Common myeloid progenitor, CD34-positive (primary cell): ENCODE measurements at regions not wholly inside any gene's neighbourhood (a gene's known extent, or its start where the extent isn't known, plus 50 kb on each side); places are given as distances from the start of the nearest gene placed in this dataset.

Experiments
- CTCF ChIA-PET: fragments of 350-600 bp; sonication (Branson Sonifier 250); formaldehyde crosslinking; loops from one replicate; lab custom pipeline; 2021; ENCODE audit warnings: antibody characterized with exemption; lab: Charles Lee
- POLR2A ChIA-PET: fragments of 350-600 bp; sonication (Branson Sonifier 250); formaldehyde crosslinking; loops from one replicate; lab custom pipeline; 2021; ENCODE audit warnings: antibody characterized with exemption; lab: Charles Lee
- DNase-seq, 3 donors: peaks; one replicate each; pipeline versions ENCODE4 v3.0.0 to v3.0.0-alpha.2; 2013
- H3K27ac ChIP-seq, 2 experiments: 1 replicate in 1 of 2; 2 replicates in 1 of 2; pipeline ENCODE4 v1.7.0; 2013; ENCODE audit warnings: inconsistent platforms in 2 of 2, low read length in 2 of 2, mild to moderate bottlenecking in 2 of 2, low read depth in 1 of 2, moderate library complexity in 1 of 2; ENCODE audit not compliant: severe bottlenecking in 2 of 2, insufficient read depth in 1 of 2, poor library complexity in 1 of 2
- H3K27me3 ChIP-seq, 5 experiments: replicated peaks in 2 of 5; 1 replicate in 3 of 5; 2 replicates in 2 of 5; pipeline versions ENCODE4 v1.6.1 to v1.7.0; 2013; ENCODE audit warnings: low read length in 4 of 5, mild to moderate bottlenecking in 2 of 5, moderate library complexity in 2 of 5, inconsistent platforms in 1 of 5; ENCODE audit not compliant: insufficient read depth in 5 of 5, control insufficient read depth in 4 of 5
- H3K36me3 ChIP-seq, 4 experiments: 1 replicate in 2 of 4; 2 replicates in 2 of 4; pipeline versions ENCODE4 v1.6.1 to v1.7.0; 2013; ENCODE audit warnings: low read length in 3 of 4, control low read depth in 1 of 4, mild to moderate bottlenecking in 1 of 4; ENCODE audit not compliant: control insufficient read depth in 4 of 4, insufficient read depth in 4 of 4
- H3K4me1 ChIP-seq, 4 experiments: 1 replicate in 3 of 4; 2 replicates in 1 of 4; pipeline versions ENCODE4 v1.6.1 to v1.7.1; 2013; ENCODE audit warnings: low read length in 3 of 4, mild to moderate bottlenecking in 3 of 4, control low read depth in 1 of 4, inconsistent platforms in 1 of 4, moderate library complexity in 1 of 4; ENCODE audit not compliant: control insufficient read depth in 4 of 4, insufficient read depth in 4 of 4; ENCODE audit errors: control extremely low read depth in 1 of 4
- H3K4me3 ChIP-seq, 7 experiments: 1 replicate in 4 of 7; 2 replicates in 3 of 7; pipeline versions ENCODE4 v1.5.1 to v1.7.0; 2013; ENCODE audit warnings: mild to moderate bottlenecking in 7 of 7, low read length in 6 of 7, moderate library complexity in 6 of 7, inconsistent platforms in 2 of 7, low read depth in 2 of 7, control low read depth in 1 of 7; ENCODE audit not compliant: insufficient read depth in 4 of 7, control insufficient read depth in 1 of 7; ENCODE audit errors: extremely low read depth in 1 of 7
- H3K9me3 ChIP-seq, 5 experiments: 1 replicate in 4 of 5; 2 replicates in 1 of 5; pipeline versions ENCODE4 v1.6.1 to v1.7.1; 2013; ENCODE audit warnings: low read length in 4 of 5, mild to moderate bottlenecking in 2 of 5, inconsistent platforms in 1 of 5, low read depth in 1 of 5, moderate library complexity in 1 of 5; ENCODE audit not compliant: control insufficient read depth in 4 of 5, insufficient read depth in 2 of 5; ENCODE audit errors: control extremely low read depth in 1 of 5
- WGBS: methylation state at CpG from one replicate; pipeline ENCODE4 v1.1.5; 2013; ENCODE audit not compliant: insufficient coverage; 5-methylcytosine and 5-hydroxymethylcytosine counted together

GRCh38 chr15:94004697-94005096 is 226.7 kb upstream of the MCTP2 start:
- Histone ChIP-seq H3K36me3 (no peaks in the 10 kb centered on the region), H3K27ac (no peak overlapping the region), H3K4me1 (peaks cover 0 to 2% (median 0%) of the 10 kb centered on the region in 4 experiments), H3K27me3 (peaks cover 0 to 2% (median 0%) of the 10 kb centered on the region in 5 experiments), H3K4me3 (no peak overlapping the region), H3K9me3 (no peaks in the 10 kb centered on the region)
- CTCF ChIA-PET, result no interaction called here
- POLR2A ChIA-PET, result no interaction called here
- WGBS, result 96% methylated on average over 8 of the region's 9 CpGs
- DNase-seq, result no peak

GRCh38 chr15:94002041-94002440 is 229.3 kb upstream of the MCTP2 start:
- ChIA-PET CTCF (no interaction called here), POLR2A (no interaction called here)
- Histone ChIP-seq H3K27me3 (peaks cover 0 to 2% (median 0%) of the 10 kb centered on the region in 5 experiments), H3K4me3 (no peak overlapping the region), H3K9me3 (no peaks in the 10 kb centered on the region), H3K4me1 (peaks cover 0 to 2% (median 0%) of the 10 kb centered on the region in 4 experiments), H3K36me3 (no peaks in the 10 kb centered on the region), H3K27ac (no peak overlapping the region)
- no CpG with 5 or more reads among the region's 3 CpGs for WGBS
- no peak for DNase-seq

- 100% methylated on average over 2 of the region's 3 CpGs for WGBS
- CTCF ChIA-PET, result no interaction called here
- POLR2A ChIA-PET, result no interaction called here
- no peak overlapping the region for H3K27ac ChIP-seq
- no peaks in the 10 kb centered on the region for H3K9me3 ChIP-seq
- peaks cover 0 to 2% (median 0%) of the 10 kb centered on the region in 5 experiments for H3K27me3 ChIP-seq
- peaks cover 0 to 2% (median 0%) of the 10 kb centered on the region in 4 experiments for H3K4me1 ChIP-seq
- H3K36me3 ChIP-seq, result no peaks in the 10 kb centered on the region
- DNase-seq, result no peak
- H3K4me3 ChIP-seq, result no peak overlapping the region
These were observed 230.0 kb upstream of the MCTP2 start for GRCh38 chr15:94001255-94001801.

DNA sequence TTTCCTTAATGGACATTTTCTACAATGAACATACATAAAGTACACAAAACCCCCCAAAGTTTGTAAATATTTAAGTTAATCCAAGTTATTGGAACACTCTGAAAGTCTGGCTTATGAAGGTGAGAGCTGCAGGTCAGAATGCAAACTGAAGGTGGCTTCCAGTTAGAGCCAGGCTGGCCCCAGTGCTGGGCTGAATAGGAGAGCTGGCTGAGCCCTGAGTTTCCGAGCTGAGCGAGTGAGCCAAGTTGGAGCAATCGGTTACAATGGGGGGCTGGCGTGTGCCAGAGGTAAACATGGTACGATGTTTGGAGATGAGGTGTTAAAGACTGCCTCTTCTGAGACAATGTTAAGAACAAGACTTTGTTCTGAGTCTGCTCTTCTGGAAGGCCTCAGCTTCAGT is 230.8 kb upstream of the MCTP2 start:
- no peak for DNase-seq
- POLR2A ChIA-PET, result no interaction called here
- peaks cover 0 to 2% (median 0%) of the 10 kb centered on the region in 4 experiments for H3K4me1 ChIP-seq
- H3K9me3 ChIP-seq, result no peaks in the 10 kb centered on the region
- no peaks in the 10 kb centered on the region for H3K36me3 ChIP-seq
- H3K27me3 ChIP-seq, result peaks cover 0 to 2% (median 0%) of the 10 kb centered on the region in 5 experiments
- H3K4me3 ChIP-seq, result no peak overlapping the region
- no peak overlapping the region for H3K27ac ChIP-seq
- 94% methylated on average over 3 of the region's 5 CpGs for WGBS
- CTCF ChIA-PET, result no interaction called here

GRCh38 chr15:93997071-93997658 is 234.2 kb upstream of the MCTP2 start:
- ChIA-PET CTCF (interaction anchor here (0.7 to 2.2 kb wide), 11 partner anchors 9 to 127 kb away, joined by 3 to 10 read pairs (median 4); no protein-coding TSS in a partner anchor), POLR2A (interaction anchor here (0.6 kb wide), 1 partner anchor 1469 kb away, joined by 3 read pairs; no protein-coding TSS in a partner anchor)
- Histone ChIP-seq H3K4me3 (no peak overlapping the region), H3K4me1 (no peaks in the 10 kb centered on the region), H3K27me3 (peaks cover 0 to 2% (median 0%) of the 10 kb centered on the region in 5 experiments), H3K27ac (no peak overlapping the region), H3K9me3 (no peaks in the 10 kb centered on the region), H3K36me3 (no peaks in the 10 kb centered on the region)
- WGBS, result 92% methylated on average over 4 of the region's 6 CpGs
- DNase-seq, result peak in 2 of 3 donors; percentile 15 to 17

DNA sequence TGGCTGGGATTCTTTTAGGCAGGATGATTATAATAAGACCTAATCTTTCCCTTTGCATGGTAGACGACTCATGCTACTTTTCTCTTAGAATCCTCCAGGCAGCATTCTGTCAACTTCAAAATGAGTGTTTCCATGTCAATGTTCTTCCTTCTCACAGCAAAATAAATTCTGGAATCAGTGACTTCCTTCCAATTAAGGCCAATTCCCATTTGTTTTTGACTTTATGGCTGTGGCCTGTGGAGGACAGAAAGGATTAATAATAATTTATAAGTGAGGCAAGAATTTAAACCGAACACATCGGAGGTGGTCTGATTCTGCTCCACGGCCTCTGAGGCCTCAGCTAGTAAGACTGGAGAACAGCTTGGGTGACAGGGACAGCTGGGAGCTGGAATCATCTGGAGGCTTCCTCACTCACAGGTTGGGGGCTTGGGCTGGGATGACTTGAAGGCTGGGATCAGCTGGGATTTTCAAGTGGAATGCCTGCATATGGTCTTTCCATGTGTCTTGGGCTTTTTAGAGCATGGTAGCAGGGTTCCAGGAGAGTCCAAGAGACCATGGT is 241.8 kb upstream of the MCTP2 start:
- no peak overlapping the region for H3K4me3 ChIP-seq
- no peaks in the 10 kb centered on the region for H3K36me3 ChIP-seq
- ChIA-PET POLR2A (no interaction called here), CTCF (interaction anchor here (2.6 kb wide), 1 partner anchor 131 kb away, joined by 8 read pairs; no protein-coding TSS in a partner anchor)
- no peak for DNase-seq
- WGBS, result 93% methylated on average over 4 of the region's 4 CpGs
- H3K9me3 ChIP-seq, result no peaks in the 10 kb centered on the region
- H3K4me1 ChIP-seq, result peaks cover 18 to 35% (median 24%) of the 10 kb centered on the region in 4 experiments
- no peak overlapping the region for H3K27ac ChIP-seq
- H3K27me3 ChIP-seq, result no peaks in the 10 kb centered on the region

DNA sequence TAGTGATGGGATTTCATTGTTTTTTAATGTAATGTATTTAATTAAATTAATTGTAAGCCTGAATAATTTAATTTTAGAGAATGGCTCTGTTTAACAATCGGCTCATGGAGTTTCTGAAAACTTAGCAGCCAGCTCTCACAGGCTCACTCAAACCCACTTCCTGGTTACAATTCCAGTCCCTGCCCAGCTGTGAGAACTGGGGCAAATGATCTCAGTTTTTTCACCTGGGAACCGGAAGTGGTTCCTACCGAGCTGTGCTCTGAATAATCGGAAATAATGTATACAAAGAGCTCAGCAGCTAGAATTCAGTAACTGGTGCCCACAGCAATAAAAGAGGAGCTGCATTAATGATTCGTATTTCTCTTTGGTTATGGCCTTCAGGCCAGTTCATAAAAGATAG is 244.3 kb upstream of the MCTP2 start:
- Histone ChIP-seq H3K4me3 (peak overlapping the region in 1 of 7 experiments; percentile 45), H3K4me1 (peaks cover 18 to 48% (median 28%) of the 10 kb centered on the region in 4 experiments), H3K9me3 (no peaks in the 10 kb centered on the region), H3K27me3 (no peaks in the 10 kb centered on the region), H3K27ac (peak overlapping the region in 1 of 2 experiments; percentile 22), H3K36me3 (no peaks in the 10 kb centered on the region)
- ChIA-PET POLR2A (no interaction called here), CTCF (interaction anchor here (0.7 to 1.5 kb wide), 5 partner anchors 10 to 133 kb away, joined by 3 to 5 read pairs (median 4); no protein-coding TSS in a partner anchor)
- WGBS, result 23% methylated on average over 5 of the region's 5 CpGs
- DNase-seq, result peak; percentile 41 to 85 (median 82)
